HEK293T (cell line): ENCODE measurements at regions not wholly inside any gene's neighbourhood (a gene's known extent, or its start where the extent isn't known, plus 50 kb on each side); places are given as distances from the start of the nearest gene placed in this dataset.

Source experiments
- CTCF ChIA-PET: fragments of 350-600 bp; formaldehyde crosslinking; extraction: SDS; loops from one replicate; lab custom pipeline; 2021; ENCODE audit warnings: antibody characterized with exemption, inconsistent platforms; lab: Yijun Ruan, JAX
- POLR2A ChIA-PET: fragments of 350-600 bp; formaldehyde crosslinking; extraction: SDS; loops from one replicate; lab custom pipeline; 2020; ENCODE audit warnings: antibody characterized with exemption, inconsistent platforms; lab: Yijun Ruan, JAX
- DNase-seq: peaks from one replicate; pipeline ENCODE4 v3.0.0; 2012; ENCODE audit warnings: mixed read lengths; ENCODE audit errors: extremely low spot score
- ARNT ChIP-seq: fragments of 450-650 bp; IDR thresholded peaks from 2 replicates; pipeline ENCODE4 v1.6.1; 2017; ENCODE audit warnings: mild to moderate bottlenecking
- BHLHE40 ChIP-seq: fragments of 450-650 bp; IDR thresholded peaks from 2 replicates; pipeline ENCODE4 v1.6.1; 2016; ENCODE audit warnings: mild to moderate bottlenecking, moderate library complexity, borderline replicate concordance
- CTBP1 ChIP-seq: fragments of 450-650 bp; IDR thresholded peaks from 2 replicates; pipeline ENCODE4 v1.6.1; 2016; ENCODE audit warnings: borderline replicate concordance
- ELF4 ChIP-seq: fragments of 450-650 bp; IDR thresholded peaks from 2 replicates; pipeline ENCODE4 v1.6.1; 2017; ENCODE audit warnings: antibody characterized with exemption
- FOXA1 ChIP-seq: fragments of 450-650 bp; IDR thresholded peaks from 2 replicates; pipeline ENCODE4 v1.6.1; 2016; ENCODE audit warnings: mild to moderate bottlenecking
- FOXK2 ChIP-seq: fragments of 450-650 bp; IDR thresholded peaks from 2 replicates; pipeline ENCODE4 v1.6.1; 2016; ENCODE audit warnings: mild to moderate bottlenecking
- FOXM1 ChIP-seq: fragments of 450-650 bp; IDR thresholded peaks from 2 replicates; pipeline ENCODE4 v1.6.1; 2017; ENCODE audit warnings: mild to moderate bottlenecking, borderline replicate concordance
- HDGF ChIP-seq: fragments of 450-650 bp; IDR thresholded peaks from 2 replicates; pipeline ENCODE4 v1.6.1; 2017; ENCODE audit warnings: antibody characterized with exemption, borderline replicate concordance
- L3MBTL2 ChIP-seq: fragments of 450-650 bp; conservative IDR thresholded peaks from 2 replicates; pipeline ENCODE4 v1.6.1; 2016; ENCODE audit warnings: mild to moderate bottlenecking
- LEF1 ChIP-seq: fragments of 450-650 bp; IDR thresholded peaks from 2 replicates; pipeline ENCODE4 v1.6.1; 2017; ENCODE audit warnings: mild to moderate bottlenecking, borderline replicate concordance
- NFRKB ChIP-seq: fragments of 450-650 bp; IDR thresholded peaks from 2 replicates; pipeline ENCODE4 v1.6.1; 2016; ENCODE audit warnings: mild to moderate bottlenecking, moderate library complexity
- SP1 ChIP-seq: fragments of 450-650 bp; IDR thresholded peaks from 2 replicates; pipeline ENCODE4 v1.6.1; 2017
- SUZ12 ChIP-seq: fragments of 450-650 bp; IDR thresholded peaks from 2 replicates; pipeline ENCODE4 v1.6.1; 2016; ENCODE audit warnings: mild to moderate bottlenecking
- TARDBP ChIP-seq: fragments of 450-650 bp; IDR thresholded peaks from 2 replicates; pipeline ENCODE4 v1.6.1; 2016
- ZNF384 ChIP-seq: fragments of 450-650 bp; IDR thresholded peaks from 2 replicates; pipeline ENCODE4 v1.6.1; 2016
- TF ChIP-seq, protein P1 (sequence below): fragments of 450-650 bp; IDR thresholded peaks from 2 replicates; pipeline ENCODE4 v1.6.1; 2016

DNA sequence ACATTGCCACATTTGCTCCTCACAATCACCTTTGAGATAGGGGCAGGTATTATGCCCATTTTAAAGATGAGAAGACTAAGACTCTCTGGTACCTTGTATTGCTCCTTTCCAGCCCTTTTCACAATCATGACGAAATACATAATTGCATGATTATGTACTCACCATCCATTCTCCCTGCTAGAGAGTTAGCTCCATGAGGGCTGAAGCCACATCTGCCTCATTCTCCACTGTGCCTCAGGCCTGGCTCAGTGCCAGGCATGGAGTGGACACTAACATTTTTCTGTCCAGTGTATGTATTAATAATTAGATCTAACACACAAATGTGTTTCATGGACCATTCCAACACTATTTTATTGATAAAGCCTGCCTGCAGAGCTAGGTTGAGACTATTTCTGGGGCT is 191.4 kb downstream of the MINAR1 start:
- DNase-seq = no peak
- TF ChIP-seq FOXK2 (no peak), ZNF384 (no peak), CTBP1 (no peak)
- CTCF ChIA-PET = interaction anchor here (1.1 kb wide), 1 partner anchor 27 kb away, joined by 4 read pairs; no protein-coding TSS in a partner anchor
- POLR2A ChIA-PET = no interaction called here

DNA sequence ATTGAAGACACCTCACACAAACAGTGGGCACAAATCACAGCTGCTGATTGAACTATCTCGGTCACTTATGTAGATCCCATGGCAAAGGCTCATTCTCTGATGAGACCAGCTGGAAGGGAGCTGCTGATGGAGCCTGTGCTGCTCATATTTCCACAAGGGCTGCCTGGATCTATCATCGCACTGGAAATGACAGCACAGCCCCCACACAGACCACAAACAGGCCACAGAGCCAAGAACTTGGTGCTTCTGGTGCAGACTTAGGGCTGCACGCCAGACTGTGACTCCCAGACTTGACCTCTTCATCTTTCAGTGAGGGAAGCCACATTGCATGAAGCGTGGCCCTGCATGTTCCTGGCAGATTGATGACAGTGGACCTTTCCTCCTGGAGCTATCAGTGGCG is 197.6 kb downstream of the MINAR1 start:
- POLR2A ChIA-PET = no interaction called here
- TF ChIP-seq ZNF384 = no peak
- no peak for TF ChIP-seq NFRKB
- no peak for TF ChIP-seq FOXM1
- TF ChIP-seq SUZ12 = no peak
- no peak for TF ChIP-seq CTBP1
- no peak for TF ChIP-seq BHLHE40
- no peak for TF ChIP-seq LEF1
- no peak for TF ChIP-seq FOXA1
- TF ChIP-seq, protein P1, sequence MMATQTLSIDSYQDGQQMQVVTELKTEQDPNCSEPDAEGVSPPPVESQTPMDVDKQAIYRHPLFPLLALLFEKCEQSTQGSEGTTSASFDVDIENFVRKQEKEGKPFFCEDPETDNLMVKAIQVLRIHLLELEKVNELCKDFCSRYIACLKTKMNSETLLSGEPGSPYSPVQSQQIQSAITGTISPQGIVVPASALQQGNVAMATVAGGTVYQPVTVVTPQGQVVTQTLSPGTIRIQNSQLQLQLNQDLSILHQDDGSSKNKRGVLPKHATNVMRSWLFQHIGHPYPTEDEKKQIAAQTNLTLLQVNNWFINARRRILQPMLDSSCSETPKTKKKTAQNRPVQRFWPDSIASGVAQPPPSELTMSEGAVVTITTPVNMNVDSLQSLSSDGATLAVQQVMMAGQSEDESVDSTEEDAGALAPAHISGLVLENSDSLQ = no peak
- TF ChIP-seq HDGF = no peak
- no peak for TF ChIP-seq FOXK2
- no peak for TF ChIP-seq SP1
- TF ChIP-seq ARNT = no peak
- DNase-seq = no peak
- CTCF ChIA-PET = interaction anchor here (0.6 kb wide), 1 partner anchor 12 kb away, joined by 5 read pairs; no protein-coding TSS in a partner anchor

DNA sequence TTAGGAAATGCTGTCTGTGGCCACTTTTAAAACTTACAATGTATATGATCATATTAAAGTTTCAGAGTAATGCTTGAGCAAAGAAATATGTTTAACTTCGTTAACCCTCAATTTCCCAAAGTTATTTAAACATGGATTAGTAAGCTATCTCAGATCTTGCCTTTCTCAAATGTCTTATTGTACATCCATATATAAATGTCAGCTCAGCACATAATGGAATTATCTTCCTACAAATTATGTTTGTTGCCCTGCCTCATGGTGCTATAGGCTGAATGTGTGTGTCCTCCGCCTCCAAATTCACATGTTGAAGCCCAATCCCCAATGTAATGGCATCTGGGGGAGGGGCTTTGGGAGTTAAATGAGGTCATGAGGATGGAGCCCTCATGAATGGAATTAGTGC is 200.3 kb downstream of the MINAR1 start:
- ChIA-PET CTCF (no interaction called here), POLR2A (no interaction called here)
- DNase-seq = no peak
- TF ChIP-seq ELF4 (no peak), SP1 (no peak), LEF1 (no peak), FOXM1 (no peak), ARNT (no peak), BHLHE40 (no peak), TARDBP (no peak), FOXA1 (no peak), L3MBTL2 (no peak), CTBP1 (no peak), ZNF384 (no peak), NFRKB (no peak), HDGF (no peak), SUZ12 (no peak), FOXK2 (no peak)
- TF ChIP-seq, protein P1 = no peak

DNA sequence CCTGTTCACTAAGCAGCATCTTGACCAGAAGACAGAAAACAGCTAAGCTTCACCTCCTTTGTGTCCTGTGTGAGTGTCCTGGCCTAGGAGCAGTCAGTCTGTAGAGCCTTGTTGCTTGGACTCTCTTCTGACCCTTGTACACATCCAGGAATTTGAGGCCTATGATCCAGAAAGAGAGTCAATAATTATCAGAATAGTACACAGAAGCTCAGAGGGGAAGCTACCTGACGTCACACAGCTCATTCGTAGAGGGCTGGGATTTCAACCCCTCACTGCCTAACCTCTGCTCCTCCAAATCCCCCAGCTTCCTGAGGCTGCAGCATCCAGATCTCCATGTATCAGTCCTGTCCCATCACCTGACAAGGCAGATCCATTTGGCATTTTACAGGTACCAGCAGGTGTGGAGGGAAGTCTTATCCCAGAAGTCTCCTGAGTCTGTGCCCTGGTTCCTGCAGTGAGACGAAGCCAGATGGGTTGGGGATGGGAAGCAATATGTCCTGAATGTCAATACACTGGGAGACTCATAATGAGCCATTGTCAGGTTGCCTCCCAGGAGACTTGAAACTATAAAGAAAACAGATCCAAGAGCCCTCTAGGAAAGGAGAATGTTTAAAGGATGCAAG is 203.1 kb downstream of the MINAR1 start:
- no peak for DNase-seq
- CTCF ChIA-PET = no interaction called here
- TF ChIP-seq FOXK2 (no peak), BHLHE40 (no peak), FOXA1 (no peak), SP1 (no peak), CTBP1 (no peak), NFRKB (no peak), LEF1 (no peak), SUZ12 (no peak), HDGF (no peak), ARNT (no peak), FOXM1 (no peak), TARDBP (no peak), ZNF384 (no peak), L3MBTL2 (no peak), ELF4 (no peak)
- TF ChIP-seq, protein P1 = no peak
- POLR2A ChIA-PET = no interaction called here

DNA sequence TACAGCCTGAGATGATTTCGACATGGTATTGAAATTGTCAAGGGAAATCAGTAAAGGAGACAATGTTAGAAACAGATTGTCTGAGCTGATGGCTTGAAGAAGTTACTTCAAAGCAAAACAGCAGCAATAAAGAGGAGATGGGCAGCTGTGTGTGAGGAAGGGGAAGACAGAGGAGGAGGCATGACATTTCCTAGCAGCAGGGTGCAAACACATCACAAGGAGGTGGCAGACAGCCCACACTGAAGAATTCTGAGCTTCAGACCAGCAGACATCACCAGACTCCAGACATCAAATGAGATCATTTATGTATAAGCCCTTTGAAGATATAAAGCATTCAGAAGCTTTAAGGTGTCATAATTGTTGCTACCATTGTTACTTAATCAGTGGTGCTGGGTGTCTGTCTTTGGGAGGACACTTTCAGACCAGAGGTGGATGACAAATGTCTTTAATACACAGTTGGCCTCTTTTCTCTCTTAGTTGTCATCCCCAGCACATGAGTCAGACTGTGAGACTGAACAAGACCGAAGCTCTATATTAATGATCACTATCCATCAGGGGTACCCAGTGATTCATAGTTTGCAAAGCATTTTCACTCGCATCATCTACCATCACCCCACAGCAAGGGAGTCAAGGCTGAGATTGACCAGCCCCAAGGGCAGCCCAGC is 203.9 kb downstream of the MINAR1 start:
- POLR2A ChIA-PET = no interaction called here
- no peak for DNase-seq
- TF ChIP-seq NFRKB (no peak), SUZ12 (no peak), HDGF (no peak), ARNT (no peak), FOXA1 (no peak), CTBP1 (no peak)
- TF ChIP-seq, protein P1 = no peak
- CTCF ChIA-PET = no interaction called here
